ENCODE measurements at regions not wholly inside any gene's neighbourhood (a gene's known extent, or its start where the extent isn't known, plus 50 kb on each side); places are given as distances from the start of the nearest gene placed in this dataset.

- TF ChIP-seq RAD21 (conservative IDR thresholded peaks at IDR 0.05 in 1 of 2, IDR thresholded peaks at IDR 0.05 in 1 of 2) (no peak), ATOH8 (CRISPR knock-in tag; IDR thresholded peaks at IDR 0.05; ENCODE audit: low read depth) (no peak), POLR2A (IDR thresholded peaks at IDR 0.05; ENCODE audit: low read length) (no peak), HMGXB4 (CRISPR knock-in tag; IDR thresholded peaks at IDR 0.05; ENCODE audit: borderline replicate concordance) (no peak), REST (IDR thresholded peaks at IDR 0.05) (no peak), EP300 (IDR thresholded peaks at IDR 0.05) (no peak), CTCF (IDR thresholded peaks at IDR 0.05) (no peak), POLR2AphosphoS2 (conservative IDR thresholded peaks at IDR 0.05; ENCODE audit: low read length) (no peak), JUN (IDR thresholded peaks at IDR 0.05) (no peak), RCOR1 (IDR thresholded peaks at IDR 0.05; ENCODE audit: low read depth, low read length) (no peak), HEYL (CRISPR knock-in tag; IDR thresholded peaks at IDR 0.05) (no peak), HOXB13 (CRISPR knock-in tag; IDR thresholded peaks at IDR 0.05; ENCODE audit: low read depth) (no peak), TFCP2L1 (CRISPR knock-in tag; IDR thresholded peaks at IDR 0.05) (no peak), ESRRA (IDR thresholded peaks at IDR 0.05; ENCODE audit: borderline replicate concordance, low read length) (no peak)
These were observed 104.8 kb upstream of the CHRNA7 start for GRCh38 chr15:31925541-31925940.

Data from A549 (cell line).